PC-3 (cell line): ENCODE measurements at regions not wholly inside any gene's neighbourhood (a gene's known extent, or its start where the extent isn't known, plus 50 kb on each side); places are given as distances from the start of the nearest gene placed in this dataset.

ENCODE experiments used
- EZH2phosphoT487 ChIP-seq: fragments of 300-600 bp; sonication (generic); IDR thresholded peaks from 2 replicates; pipeline ENCODE4 v1.6.1; 2018; ENCODE audit warnings: mild to moderate bottlenecking, antibody characterized with exemption, low read length, borderline replicate concordance
- TF ChIP-seq, protein P1 (sequence below): fragments of 300-600 bp; sonication (generic); conservative IDR thresholded peaks from 2 replicates; pipeline ENCODE4 v1.5.1; 2017; ENCODE audit warnings: antibody characterized with exemption, low read depth, mild to moderate bottlenecking, low read length

DNA sequence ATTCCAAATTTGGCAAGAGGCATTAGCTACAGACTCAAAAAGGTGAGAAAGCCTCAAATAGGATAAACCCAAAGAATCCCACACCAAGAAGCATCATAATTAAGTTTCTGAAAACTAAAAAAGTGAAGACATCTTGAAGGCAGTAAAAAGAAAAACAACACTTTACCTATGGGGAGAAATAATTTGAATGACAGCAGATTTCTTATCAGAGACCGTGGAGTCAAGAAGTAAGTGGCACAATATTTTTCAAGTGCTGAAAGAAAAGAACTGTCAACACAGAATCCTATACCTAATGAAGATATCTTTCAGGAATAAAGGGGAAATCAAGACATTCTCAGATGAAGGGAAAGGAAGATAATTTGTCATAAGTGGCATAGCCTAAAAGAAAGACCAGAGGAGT is 193.3 kb upstream of the CHD6 start:
- TF ChIP-seq, protein P1, sequence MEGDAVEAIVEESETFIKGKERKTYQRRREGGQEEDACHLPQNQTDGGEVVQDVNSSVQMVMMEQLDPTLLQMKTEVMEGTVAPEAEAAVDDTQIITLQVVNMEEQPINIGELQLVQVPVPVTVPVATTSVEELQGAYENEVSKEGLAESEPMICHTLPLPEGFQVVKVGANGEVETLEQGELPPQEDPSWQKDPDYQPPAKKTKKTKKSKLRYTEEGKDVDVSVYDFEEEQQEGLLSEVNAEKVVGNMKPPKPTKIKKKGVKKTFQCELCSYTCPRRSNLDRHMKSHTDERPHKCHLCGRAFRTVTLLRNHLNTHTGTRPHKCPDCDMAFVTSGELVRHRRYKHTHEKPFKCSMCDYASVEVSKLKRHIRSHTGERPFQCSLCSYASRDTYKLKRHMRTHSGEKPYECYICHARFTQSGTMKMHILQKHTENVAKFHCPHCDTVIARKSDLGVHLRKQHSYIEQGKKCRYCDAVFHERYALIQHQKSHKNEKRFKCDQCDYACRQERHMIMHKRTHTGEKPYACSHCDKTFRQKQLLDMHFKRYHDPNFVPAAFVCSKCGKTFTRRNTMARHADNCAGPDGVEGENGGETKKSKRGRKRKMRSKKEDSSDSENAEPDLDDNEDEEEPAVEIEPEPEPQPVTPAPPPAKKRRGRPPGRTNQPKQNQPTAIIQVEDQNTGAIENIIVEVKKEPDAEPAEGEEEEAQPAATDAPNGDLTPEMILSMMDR, result no peak
- TF ChIP-seq EZH2phosphoT487, result no peak
